ENCODE measurements at regions not wholly inside any gene's neighbourhood (a gene's known extent, or its start where the extent isn't known, plus 50 kb on each side); places are given as distances from the start of the nearest gene placed in this dataset.

- no peaks in the 10 kb centered on the region for H3K36me3 ChIP-seq (ENCODE audit: insufficient read depth)
- H2AFZ ChIP-seq (ENCODE audit: low read depth), result no peak overlapping the region
- H3K79me2 ChIP-seq (ENCODE audit: insufficient read depth, low read depth), result no peaks in the 10 kb centered on the region
- H3K9ac ChIP-seq, result no peak overlapping the region
- no peaks in the 10 kb centered on the region for H3K4me1 ChIP-seq (ENCODE audit: low read depth, poor library complexity, severe bottlenecking)
- no peaks in the 10 kb centered on the region for H3K27me3 ChIP-seq (ENCODE audit: insufficient read depth, low read depth)
- H4K20me1 ChIP-seq (ENCODE audit: insufficient read depth), result no peaks in the 10 kb centered on the region
- no peak overlapping the region for H3K27ac ChIP-seq
- no peak overlapping the region for H3K4me2 ChIP-seq
- H3K4me3 ChIP-seq (IDR thresholded peaks at IDR 0.05; ENCODE audit: insufficient read depth, low read depth, low read length), result no peak overlapping the region
- no peak for TF ChIP-seq CTCF (conservative IDR thresholded peaks at IDR 0.05; ENCODE audit: low read depth, low read length)
Observed at GRCh38 chr13:75025956-75026355, 456.0 kb downstream of the TBC1D4 start.

- no peak overlapping the region for H3K4me2 ChIP-seq
- H2AFZ ChIP-seq (ENCODE audit: low read depth), result no peak overlapping the region
- H3K27me3 ChIP-seq (ENCODE audit: insufficient read depth, low read depth), result no peaks in the 10 kb centered on the region
- H3K4me1 ChIP-seq (ENCODE audit: low read depth, poor library complexity, severe bottlenecking), result no peaks in the 10 kb centered on the region
- H3K79me2 ChIP-seq (ENCODE audit: insufficient read depth, low read depth), result no peaks in the 10 kb centered on the region
- TF ChIP-seq CTCF (conservative IDR thresholded peaks at IDR 0.05; ENCODE audit: low read depth, low read length), result no peak
- no peaks in the 10 kb centered on the region for H4K20me1 ChIP-seq (ENCODE audit: insufficient read depth)
- no peak overlapping the region for H3K4me3 ChIP-seq (IDR thresholded peaks at IDR 0.05; ENCODE audit: insufficient read depth, low read depth, low read length)
- H3K36me3 ChIP-seq (ENCODE audit: insufficient read depth), result no peaks in the 10 kb centered on the region
- H3K27ac ChIP-seq, result no peak overlapping the region
- H3K9ac ChIP-seq, result no peak overlapping the region
Observed at GRCh38 chr13:75024602-75025001, 457.4 kb downstream of the TBC1D4 start.

GRCh38 chr13:75023609-75024008 is 458.4 kb downstream of the TBC1D4 start:
- H3K9ac ChIP-seq, result no peak overlapping the region
- H4K20me1 ChIP-seq (ENCODE audit: insufficient read depth), result no peaks in the 10 kb centered on the region
- no peaks in the 10 kb centered on the region for H3K27me3 ChIP-seq (ENCODE audit: insufficient read depth, low read depth)

GRCh38 chr13:75021151-75021550 is 460.8 kb downstream of the TBC1D4 start:
- Histone ChIP-seq H3K27me3 (ENCODE audit: insufficient read depth, low read depth) (no peaks in the 10 kb centered on the region), H3K9ac (no peak overlapping the region), H3K27ac (no peak overlapping the region), H3K79me2 (ENCODE audit: insufficient read depth, low read depth) (no peaks in the 10 kb centered on the region), H3K4me1 (ENCODE audit: low read depth, poor library complexity, severe bottlenecking) (no peaks in the 10 kb centered on the region), H3K4me2 (no peak overlapping the region), H4K20me1 (ENCODE audit: insufficient read depth) (no peaks in the 10 kb centered on the region), H2AFZ (ENCODE audit: low read depth) (no peak overlapping the region), H3K4me3 (IDR thresholded peaks at IDR 0.05; ENCODE audit: insufficient read depth, low read depth, low read length) (no peak overlapping the region), H3K36me3 (ENCODE audit: insufficient read depth) (no peaks in the 10 kb centered on the region)
- TF ChIP-seq CTCF (conservative IDR thresholded peaks at IDR 0.05; ENCODE audit: low read depth, low read length), result no peak

More at GRCh38 chr13:75023609-75024008, 458.4 kb downstream of the TBC1D4 start:
- Histone ChIP-seq H3K36me3 (ENCODE audit: insufficient read depth) (no peaks in the 10 kb centered on the region), H3K4me2 (no peak overlapping the region), H3K27ac (no peak overlapping the region), H2AFZ (ENCODE audit: low read depth) (no peak overlapping the region), H3K79me2 (ENCODE audit: insufficient read depth, low read depth) (no peaks in the 10 kb centered on the region), H3K4me1 (ENCODE audit: low read depth, poor library complexity, severe bottlenecking) (no peaks in the 10 kb centered on the region), H3K4me3 (IDR thresholded peaks at IDR 0.05; ENCODE audit: insufficient read depth, low read depth, low read length) (no peak overlapping the region)
- TF ChIP-seq CTCF (conservative IDR thresholded peaks at IDR 0.05; ENCODE audit: low read depth, low read length), result no peak

Measured in KMS-11 (cell line).